Ovary (tissue), 7 donors: ENCODE measurements at regions not wholly inside any gene's neighbourhood (a gene's known extent, or its start where the extent isn't known, plus 50 kb on each side); places are given as distances from the start of the nearest gene placed in this dataset.

Source experiments
- DNase-seq, 5 donors: peaks; one replicate each; pipeline ENCODE4 v3.0.0-alpha.2; 2019 to 2020
- H3K27ac ChIP-seq, 2 donors: fragments of 200-600 bp; one replicate each; pipeline versions ENCODE4 v1.5.1 to v1.8.0; 2019 to 2022
- H3K27me3 ChIP-seq: fragments of 200-600 bp; one replicate; pipeline ENCODE4 v1.8.0; 2022
- H3K36me3 ChIP-seq: fragments of 200-600 bp; sonication (generic); one replicate; pipeline ENCODE4 v1.5.1; 2019
- H3K4me1 ChIP-seq: one replicate; pipeline ENCODE4 v1.8.1; 2013; ENCODE audit warnings: mild to moderate bottlenecking, moderate library complexity; ENCODE audit not compliant: insufficient read depth
- H3K4me3 ChIP-seq: fragments of 200-600 bp; sonication (generic); one replicate; pipeline ENCODE4 v1.5.1; 2017
- H3K9me3 ChIP-seq, 2 donors: fragments of 200-600 bp in 1 of 2; sonication (generic) in 1 of 2; one replicate each; pipeline versions ENCODE4 v1.5.1 to v1.8.1; 2013 to 2019; ENCODE audit warnings: mild to moderate bottlenecking in 1 of 2, moderate library complexity in 1 of 2
- EP300 ChIP-seq: sonication (generic); formaldehyde crosslinking; IDR thresholded peaks from one replicate; pipeline ENCODE4 v1.6.1; 2017; ENCODE audit warnings: antibody characterized with exemption
- POLR2A ChIP-seq: fragments of 450-650 bp; IDR thresholded peaks from one replicate; pipeline ENCODE4 v1.6.1; 2017; ENCODE audit warnings: antibody characterized with exemption, mild to moderate bottlenecking, moderate library complexity
- WGBS, 3 donors: extraction: QIAGEN DNeasy Blood & Tissue Kit in 1 of 3; methylation state at CpG; one replicate each; pipeline versions ENCODE4 v1.1.5 to v1.1.7; 2013 to 2017; 5-methylcytosine and 5-hydroxymethylcytosine counted together
- intact Hi-C, 4 donors: fragments of 100-400 bp; cut with DNase I; formaldehyde crosslinking; loops; one replicate each; pipeline versions ENCODE4 v1.11.0 to v1.15.1; 2022 to 2023
- TF ChIP-seq, protein P1 (sequence below), 3 donors: fragments of 450-650 bp in 2 of 3; fragments of 200-600 bp in 1 of 3; IDR thresholded peaks; one replicate each; pipeline versions ENCODE4 v1.5.1 to v1.8.0; 2016 to 2022; ENCODE audit warnings: antibody characterized with exemption in 3 of 3, mild to moderate bottlenecking in 1 of 3
- donor health status: DM: no; HTN: no; CAD: no; lungs with moderate emphysema.
- donor health status: DM: no; HTN: no; CAD: no.
- donor health status: Bipolar disorder and iron deficiency.
- donor health status: DM: no; HTN: no; CAD: no.
- donor health status: DM: yes; HTN: yes; CAD: no.

DNA sequence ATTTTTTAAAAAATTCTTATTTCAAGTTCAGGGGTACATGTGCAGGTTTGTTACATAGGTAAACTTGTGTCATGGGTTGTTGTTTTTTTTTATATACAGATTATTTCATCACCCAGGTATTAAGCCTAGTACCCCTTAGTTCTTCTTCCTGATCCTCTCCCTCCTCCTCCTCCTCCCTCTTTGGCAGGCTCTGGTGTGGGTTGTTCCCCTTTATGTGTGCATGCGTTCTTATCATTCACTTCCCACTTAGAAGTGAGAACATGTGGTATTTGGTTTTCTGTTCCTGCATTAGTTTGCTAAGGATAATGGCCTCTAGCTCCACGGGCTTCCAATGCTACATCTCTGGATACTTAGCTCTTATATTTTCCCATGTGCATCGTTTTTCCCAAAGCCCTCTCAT lies 404.4 kb downstream of the HAPSTR1 start:
- WGBS, 3 donors, result 45 to 69% (median 49%) methylated on average over 3 of the region's 3 CpGs
- Histone ChIP-seq H3K36me3 (no peaks in the 10 kb centered on the region), H3K4me1 (no peaks in the 10 kb centered on the region), H3K9me3 (no peaks in the 10 kb centered on the region), H3K4me3 (no peak overlapping the region), H3K27me3 (no peaks in the 10 kb centered on the region), H3K27ac (no peak overlapping the region)
- intact Hi-C loops, result no loop called here
- TF ChIP-seq, protein P1, sequence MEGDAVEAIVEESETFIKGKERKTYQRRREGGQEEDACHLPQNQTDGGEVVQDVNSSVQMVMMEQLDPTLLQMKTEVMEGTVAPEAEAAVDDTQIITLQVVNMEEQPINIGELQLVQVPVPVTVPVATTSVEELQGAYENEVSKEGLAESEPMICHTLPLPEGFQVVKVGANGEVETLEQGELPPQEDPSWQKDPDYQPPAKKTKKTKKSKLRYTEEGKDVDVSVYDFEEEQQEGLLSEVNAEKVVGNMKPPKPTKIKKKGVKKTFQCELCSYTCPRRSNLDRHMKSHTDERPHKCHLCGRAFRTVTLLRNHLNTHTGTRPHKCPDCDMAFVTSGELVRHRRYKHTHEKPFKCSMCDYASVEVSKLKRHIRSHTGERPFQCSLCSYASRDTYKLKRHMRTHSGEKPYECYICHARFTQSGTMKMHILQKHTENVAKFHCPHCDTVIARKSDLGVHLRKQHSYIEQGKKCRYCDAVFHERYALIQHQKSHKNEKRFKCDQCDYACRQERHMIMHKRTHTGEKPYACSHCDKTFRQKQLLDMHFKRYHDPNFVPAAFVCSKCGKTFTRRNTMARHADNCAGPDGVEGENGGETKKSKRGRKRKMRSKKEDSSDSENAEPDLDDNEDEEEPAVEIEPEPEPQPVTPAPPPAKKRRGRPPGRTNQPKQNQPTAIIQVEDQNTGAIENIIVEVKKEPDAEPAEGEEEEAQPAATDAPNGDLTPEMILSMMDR (IDR thresholded peaks at IDR 0.05), result no peak
- TF ChIP-seq EP300 (no peak), POLR2A (no peak)
- DNase-seq, result no peak

DNA sequence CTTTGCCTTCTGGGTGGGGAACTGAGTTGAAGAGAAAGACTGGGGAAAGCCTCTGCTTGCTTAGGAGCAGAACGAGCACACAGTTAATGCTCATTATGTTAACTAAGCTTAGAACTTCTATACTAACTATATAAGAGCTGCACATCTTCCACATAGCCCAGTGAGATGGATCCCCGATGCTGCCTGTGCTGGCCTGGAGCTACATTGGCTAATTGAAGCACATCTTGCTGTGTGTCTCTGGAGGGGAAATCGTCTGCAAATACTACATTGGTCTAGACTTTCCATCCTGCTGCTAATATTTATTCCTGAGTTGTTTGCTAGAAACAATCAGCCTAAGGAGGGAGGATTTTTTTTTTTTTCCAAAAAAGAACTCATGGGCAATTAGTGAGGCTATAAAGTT lies 406.3 kb downstream of the HAPSTR1 start:
- 66 to 77% (median 74%) methylated on average over 3 of the region's 3 CpGs for WGBS, 3 donors
- intact Hi-C loops, result no loop called here
- TF ChIP-seq, protein P1 (IDR thresholded peaks at IDR 0.05), result no peak
- TF ChIP-seq EP300, result no peak

DNA sequence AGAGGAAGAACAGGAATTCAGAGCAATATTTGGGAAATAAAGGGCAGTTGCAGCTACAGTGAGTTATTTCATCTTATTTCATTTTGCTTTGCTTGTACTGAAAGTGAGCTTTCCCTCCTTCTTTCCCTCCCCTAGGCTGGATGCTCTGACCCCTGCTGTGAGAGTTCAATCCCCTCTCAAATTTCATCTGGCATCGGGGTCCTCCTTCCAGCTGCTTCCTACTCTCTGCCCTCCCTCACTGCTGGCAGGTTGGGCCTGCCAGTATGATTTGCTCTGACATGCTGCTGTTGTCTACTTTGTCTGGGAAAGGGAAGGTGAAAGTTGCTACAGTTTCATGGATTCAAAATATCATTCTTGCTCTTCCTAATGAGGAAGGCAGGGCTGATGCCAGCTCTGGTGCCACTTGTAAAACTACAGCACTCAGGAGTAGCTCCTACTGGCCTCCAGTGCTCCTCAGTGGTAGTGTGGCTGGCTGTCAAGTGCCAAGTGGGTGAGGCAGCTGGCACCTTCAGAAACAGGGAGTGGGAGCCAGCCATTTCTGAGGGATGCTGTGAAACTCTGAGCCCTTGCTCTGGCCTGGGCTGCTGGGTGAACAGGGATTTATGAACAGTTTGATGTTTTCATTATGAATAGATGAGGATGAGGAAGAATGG lies 408.6 kb downstream of the HAPSTR1 start:
- 0 to 17% (median 12%) methylated on average over 1 of the region's 1 CpG for WGBS, 3 donors
- intact Hi-C loops, result no loop called here

More for the DNA sequence above, 406.3 kb downstream of the HAPSTR1 start:
- no peak overlapping the region for H3K27ac ChIP-seq
- H3K4me3 ChIP-seq, result no peak overlapping the region
- H3K36me3 ChIP-seq, result no peaks in the 10 kb centered on the region
- no peaks in the 10 kb centered on the region for H3K9me3 ChIP-seq
- no peak for DNase-seq
- H3K27me3 ChIP-seq, result no peaks in the 10 kb centered on the region
- H3K4me1 ChIP-seq, result no peaks in the 10 kb centered on the region

DNA sequence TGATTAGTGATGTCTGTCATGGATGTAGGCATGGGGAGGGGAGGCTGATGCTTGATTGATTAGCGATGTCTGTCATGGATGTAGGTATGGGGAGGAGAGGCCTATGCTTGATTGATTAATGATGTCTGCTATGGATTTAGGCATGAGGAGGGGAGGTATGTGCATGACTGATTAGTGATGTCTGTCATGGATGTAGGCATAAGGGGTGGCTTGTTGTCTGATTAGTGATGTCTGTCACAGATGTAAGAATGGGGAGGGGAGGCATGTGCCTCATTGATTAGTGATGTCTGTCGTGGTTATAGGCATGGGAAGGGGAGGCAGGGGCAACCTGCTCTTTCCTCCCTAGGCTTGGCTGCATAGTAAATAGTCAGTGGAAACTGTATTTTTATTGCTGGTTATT lies 409.4 kb downstream of the HAPSTR1 start:
- Histone ChIP-seq H3K27ac (no peak overlapping the region), H3K4me1 (no peaks in the 10 kb centered on the region), H3K36me3 (no peaks in the 10 kb centered on the region), H3K4me3 (no peak overlapping the region), H3K27me3 (no peaks in the 10 kb centered on the region), H3K9me3 (no peaks in the 10 kb centered on the region)
- DNase-seq, result no peak
- intact Hi-C loops, result no loop called here
- TF ChIP-seq POLR2A (no peak), EP300 (no peak)
- TF ChIP-seq, protein P1 (IDR thresholded peaks at IDR 0.05), result no peak
- 55 to 67% (median 64%) methylated on average over 2 of the region's 2 CpGs for WGBS, 3 donors

More for the DNA sequence above, 408.6 kb downstream of the HAPSTR1 start:
- TF ChIP-seq, protein P1 (IDR thresholded peaks at IDR 0.05), result no peak
- TF ChIP-seq EP300, result no peak
- Histone ChIP-seq H3K36me3 (no peaks in the 10 kb centered on the region), H3K9me3 (no peaks in the 10 kb centered on the region), H3K4me3 (no peak overlapping the region), H3K27ac (no peak overlapping the region), H3K27me3 (no peaks in the 10 kb centered on the region), H3K4me1 (no peaks in the 10 kb centered on the region)
- DNase-seq, result no peak
